Vagina (tissue), 2 donors: ENCODE measurements at regions not wholly inside any gene's neighbourhood (a gene's known extent, or its start where the extent isn't known, plus 50 kb on each side); places are given as distances from the start of the nearest gene placed in this dataset.

Source experiments
- DNase-seq, 2 donors: peaks; one replicate each; pipeline ENCODE4 v3.0.0-alpha.2; 2017; ENCODE audit errors: extremely low spot score in 2 of 2
- H3K27ac ChIP-seq: fragments of 200-600 bp; sonication (generic); one replicate; pipeline ENCODE4 v1.5.1; 2019
- H3K27me3 ChIP-seq: fragments of 200-600 bp; sonication (generic); one replicate; pipeline ENCODE4 v1.5.1; 2019
- H3K36me3 ChIP-seq, 2 donors: fragments of 200-600 bp; sonication (generic); one replicate each; pipeline ENCODE4 v1.5.1; 2017 to 2019
- H3K4me1 ChIP-seq: fragments of 200-600 bp; sonication (generic); one replicate; pipeline ENCODE4 v1.5.1; 2019
- H3K4me3 ChIP-seq, 2 donors: fragments of 200-600 bp; sonication (generic); 1 replicate in 1 of 2; 2 replicates in 1 of 2; pipeline ENCODE4 v1.5.1; 2016 to 2019
- H3K9me3 ChIP-seq: fragments of 200-600 bp; sonication (generic); one replicate; pipeline ENCODE4 v1.5.1; 2019
- POLR2A ChIP-seq, 2 donors: fragments of 450-650 bp; IDR thresholded peaks; one replicate each; pipeline ENCODE4 v1.6.1; 2017; ENCODE audit warnings: antibody characterized with exemption in 2 of 2, mild to moderate bottlenecking in 2 of 2, moderate library complexity in 2 of 2
- POLR2AphosphoS5 ChIP-seq, 2 donors: sonication (generic); formaldehyde crosslinking; IDR thresholded peaks; one replicate each; pipeline ENCODE4 v1.9.0; 2017; ENCODE audit warnings: antibody characterized with exemption in 2 of 2, mild to moderate bottlenecking in 2 of 2, low read depth in 1 of 2; ENCODE audit not compliant: insufficient read depth in 1 of 2
- intact Hi-C: fragments of 100-400 bp; cut with DNase I; formaldehyde crosslinking; loops from one replicate; pipeline ENCODE4 v1.15.1; 2023
- TF ChIP-seq, protein P1 (sequence below), 3 experiments: fragments of 450-650 bp in 2 of 3; fragments of 200-600 bp in 1 of 3; sonication (generic) in 1 of 3; IDR thresholded peaks; one replicate each; pipeline ENCODE4 v1.5.1; 2017 to 2019; ENCODE audit warnings: antibody characterized with exemption in 3 of 3, mild to moderate bottlenecking in 2 of 3, moderate library complexity in 2 of 3

DNA sequence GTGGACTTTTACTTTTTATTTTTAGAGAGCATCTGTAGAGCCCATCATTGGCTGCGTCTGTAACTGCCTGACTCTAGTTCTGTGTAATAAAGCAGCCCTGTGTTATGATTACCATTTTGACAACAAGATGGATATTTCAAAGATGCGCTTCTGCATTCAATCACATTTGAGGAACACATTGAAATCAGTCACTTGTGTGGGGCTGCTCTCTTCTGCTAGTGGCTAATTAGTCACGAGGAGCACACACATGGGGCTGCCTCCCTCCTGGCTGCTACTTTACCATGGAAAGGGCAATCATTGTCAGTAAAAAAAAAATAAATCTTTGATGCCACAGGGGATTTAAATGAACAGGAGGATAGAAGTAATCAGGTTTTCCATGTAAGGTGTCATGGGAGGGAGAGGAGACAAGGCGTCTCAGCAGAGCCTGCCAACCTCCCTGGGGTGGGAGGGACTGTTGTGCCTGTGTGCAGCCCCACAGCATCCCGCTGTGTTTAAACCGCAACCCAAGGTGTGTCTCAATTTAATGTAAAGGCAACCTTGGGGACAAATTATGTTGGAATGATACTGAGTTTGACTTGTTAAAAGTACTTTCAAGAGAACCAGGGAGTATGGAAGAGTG lies 205.2 kb upstream of the COBL start:
- no peaks in the 10 kb centered on the region for H3K9me3 ChIP-seq
- no peaks in the 10 kb centered on the region for H3K36me3 ChIP-seq
- no peak for DNase-seq
- no peaks in the 10 kb centered on the region for H3K4me1 ChIP-seq
- H3K27me3 ChIP-seq: no peaks in the 10 kb centered on the region
- no peak overlapping the region for H3K27ac ChIP-seq
- no peak for TF ChIP-seq POLR2A (IDR thresholded peaks at IDR 0.05)
- TF ChIP-seq POLR2AphosphoS5 (IDR thresholded peaks at IDR 0.05; ENCODE audit: insufficient read depth in 1 of 2, low read depth in 1 of 2): no peak
- TF ChIP-seq, protein P1, sequence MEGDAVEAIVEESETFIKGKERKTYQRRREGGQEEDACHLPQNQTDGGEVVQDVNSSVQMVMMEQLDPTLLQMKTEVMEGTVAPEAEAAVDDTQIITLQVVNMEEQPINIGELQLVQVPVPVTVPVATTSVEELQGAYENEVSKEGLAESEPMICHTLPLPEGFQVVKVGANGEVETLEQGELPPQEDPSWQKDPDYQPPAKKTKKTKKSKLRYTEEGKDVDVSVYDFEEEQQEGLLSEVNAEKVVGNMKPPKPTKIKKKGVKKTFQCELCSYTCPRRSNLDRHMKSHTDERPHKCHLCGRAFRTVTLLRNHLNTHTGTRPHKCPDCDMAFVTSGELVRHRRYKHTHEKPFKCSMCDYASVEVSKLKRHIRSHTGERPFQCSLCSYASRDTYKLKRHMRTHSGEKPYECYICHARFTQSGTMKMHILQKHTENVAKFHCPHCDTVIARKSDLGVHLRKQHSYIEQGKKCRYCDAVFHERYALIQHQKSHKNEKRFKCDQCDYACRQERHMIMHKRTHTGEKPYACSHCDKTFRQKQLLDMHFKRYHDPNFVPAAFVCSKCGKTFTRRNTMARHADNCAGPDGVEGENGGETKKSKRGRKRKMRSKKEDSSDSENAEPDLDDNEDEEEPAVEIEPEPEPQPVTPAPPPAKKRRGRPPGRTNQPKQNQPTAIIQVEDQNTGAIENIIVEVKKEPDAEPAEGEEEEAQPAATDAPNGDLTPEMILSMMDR (IDR thresholded peaks at IDR 0.05): no peak
- intact Hi-C loops: no loop called here
- H3K4me3 ChIP-seq: no peak overlapping the region

DNA sequence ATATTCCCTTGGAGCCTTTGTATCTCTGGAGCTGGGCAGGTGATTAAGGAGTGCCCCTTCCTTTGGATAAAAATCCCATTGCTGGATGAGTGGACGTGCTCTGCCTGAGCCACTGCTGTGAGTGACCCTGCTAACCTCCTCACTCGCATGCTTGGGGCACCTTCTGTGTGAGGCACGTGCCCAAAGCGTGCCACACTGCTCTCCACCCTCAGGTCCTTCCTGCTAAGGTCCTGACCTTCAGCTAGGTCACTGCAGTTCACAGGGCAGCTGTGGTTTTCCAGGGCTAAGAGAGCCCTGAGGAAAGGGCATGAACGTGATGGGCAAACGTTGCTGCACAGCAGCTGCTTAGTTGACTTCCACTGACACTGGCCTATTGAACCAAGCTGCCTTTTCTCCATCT lies 204.4 kb upstream of the COBL start:
- no peak overlapping the region for H3K4me3 ChIP-seq
- DNase-seq: no peak
- intact Hi-C loops: no loop called here
- no peaks in the 10 kb centered on the region for H3K27me3 ChIP-seq
- no peak for TF ChIP-seq POLR2AphosphoS5 (IDR thresholded peaks at IDR 0.05; ENCODE audit: insufficient read depth in 1 of 2, low read depth in 1 of 2)
- TF ChIP-seq, protein P1 (IDR thresholded peaks at IDR 0.05): no peak
- TF ChIP-seq POLR2A (IDR thresholded peaks at IDR 0.05): no peak
- H3K27ac ChIP-seq: no peak overlapping the region
- H3K36me3 ChIP-seq: no peaks in the 10 kb centered on the region
- H3K4me1 ChIP-seq: no peaks in the 10 kb centered on the region
- H3K9me3 ChIP-seq: no peaks in the 10 kb centered on the region

DNA sequence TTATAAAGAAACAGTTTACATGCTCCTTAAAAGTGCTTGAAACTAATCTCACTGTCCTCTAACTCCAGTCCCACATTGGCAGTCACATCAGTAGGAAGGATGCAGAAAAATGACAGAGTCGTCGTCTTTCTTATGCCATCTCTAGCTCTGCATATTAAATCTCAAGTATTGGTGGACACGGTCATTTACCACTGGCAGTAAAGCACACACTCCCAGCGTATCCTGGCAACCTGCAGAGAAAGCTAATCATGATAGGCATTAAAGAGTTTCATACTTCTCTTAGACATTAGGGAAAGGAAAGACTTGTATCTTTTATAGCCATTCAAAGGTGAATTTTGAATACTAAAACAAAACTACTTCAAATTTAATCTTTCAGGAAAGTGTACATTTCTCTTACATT lies 202.0 kb upstream of the COBL start:
- Histone ChIP-seq H3K9me3 (no peaks in the 10 kb centered on the region), H3K4me3 (no peak overlapping the region), H3K4me1 (no peaks in the 10 kb centered on the region), H3K36me3 (no peaks in the 10 kb centered on the region), H3K27me3 (no peaks in the 10 kb centered on the region), H3K27ac (no peak overlapping the region)
- DNase-seq: no peak
- TF ChIP-seq, protein P1 (IDR thresholded peaks at IDR 0.05): no peak
- no peak for TF ChIP-seq POLR2AphosphoS5 (IDR thresholded peaks at IDR 0.05; ENCODE audit: insufficient read depth in 1 of 2, low read depth in 1 of 2)
- intact Hi-C loops: no loop called here

DNA sequence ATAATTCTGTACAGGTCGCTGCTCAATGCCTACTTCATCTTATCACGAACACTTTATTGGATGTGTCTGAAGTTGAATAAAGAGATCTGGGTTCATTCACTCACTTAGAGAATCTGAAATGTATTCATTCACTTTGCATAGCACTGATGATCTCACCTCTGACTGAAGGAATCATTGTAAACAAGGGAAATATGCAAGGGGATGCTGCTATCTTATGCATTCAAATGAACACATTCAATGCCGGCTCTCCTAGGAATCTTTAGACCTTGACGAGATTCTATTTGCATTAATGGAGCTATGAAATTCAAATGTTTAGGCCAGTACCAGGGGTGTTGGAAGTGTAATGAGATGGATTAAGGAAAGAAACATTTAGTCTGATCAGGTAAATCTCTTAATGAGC lies 200.6 kb upstream of the COBL start:
- no peak overlapping the region for H3K4me3 ChIP-seq
- H3K27ac ChIP-seq: no peak overlapping the region
- H3K36me3 ChIP-seq: no peaks in the 10 kb centered on the region
- no peaks in the 10 kb centered on the region for H3K9me3 ChIP-seq
- no peaks in the 10 kb centered on the region for H3K4me1 ChIP-seq
- no peaks in the 10 kb centered on the region for H3K27me3 ChIP-seq
- TF ChIP-seq, protein P1 (IDR thresholded peaks at IDR 0.05): no peak
- TF ChIP-seq POLR2AphosphoS5 (IDR thresholded peaks at IDR 0.05; ENCODE audit: insufficient read depth in 1 of 2, low read depth in 1 of 2) (no peak), POLR2A (IDR thresholded peaks at IDR 0.05) (no peak)
- intact Hi-C loops: no loop called here
- no peak for DNase-seq

DNA sequence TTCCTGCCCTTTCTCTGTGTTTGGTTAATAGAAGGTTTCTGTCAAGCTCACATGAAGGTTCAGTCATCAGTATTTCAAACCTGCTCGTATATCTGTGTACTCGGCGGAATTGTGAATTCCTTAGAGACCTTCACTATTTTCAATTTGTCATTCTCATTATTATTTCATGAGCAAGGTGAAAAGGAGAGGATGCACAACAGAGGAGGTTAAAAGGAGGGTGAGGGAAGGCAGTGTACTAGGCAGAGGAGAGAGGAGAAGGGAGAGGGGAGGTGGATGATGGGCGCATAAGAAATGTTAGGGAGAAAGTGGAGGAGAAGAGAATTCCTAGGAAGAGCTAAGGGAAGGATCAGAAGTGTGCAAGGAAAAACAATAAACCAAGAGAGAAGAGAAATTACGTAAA lies 185.0 kb upstream of the COBL start:
- H3K4me1 ChIP-seq: no peaks in the 10 kb centered on the region
- no peaks in the 10 kb centered on the region for H3K27me3 ChIP-seq
- no peak for TF ChIP-seq POLR2AphosphoS5 (IDR thresholded peaks at IDR 0.05; ENCODE audit: insufficient read depth in 1 of 2, low read depth in 1 of 2)
- TF ChIP-seq, protein P1 (IDR thresholded peaks at IDR 0.05): no peak
- no peak for TF ChIP-seq POLR2A (IDR thresholded peaks at IDR 0.05)
- H3K27ac ChIP-seq: no peak overlapping the region
- intact Hi-C loops: no loop called here
- H3K4me3 ChIP-seq: no peak overlapping the region
- no peaks in the 10 kb centered on the region for H3K36me3 ChIP-seq
- DNase-seq: no peak
- H3K9me3 ChIP-seq: no peaks in the 10 kb centered on the region
